Neural cell (in vitro differentiated cells): ENCODE measurements at regions not wholly inside any gene's neighbourhood (a gene's known extent, or its start where the extent isn't known, plus 50 kb on each side); places are given as distances from the start of the nearest gene placed in this dataset.

ENCODE experiments used
- EP300 ChIP-seq: fragments of 450-650 bp; conservative IDR thresholded peaks from 2 replicates; pipeline ENCODE4 v1.6.1; 2014; ENCODE audit warnings: antibody characterized with exemption, mild to moderate bottlenecking, moderate library complexity; ENCODE audit not compliant: poor library complexity, severe bottlenecking
- EZH2 ChIP-seq: fragments of 200-600, 300-800 bp; shearing (Covaris generic), sonication (generic); IDR thresholded peaks from 2 replicates; pipeline ENCODE4 v1.6.1; 2014; ENCODE audit warnings: antibody characterized with exemption, low read length, borderline replicate concordance, mild to moderate bottlenecking; ENCODE audit not compliant: insufficient read depth, poor library complexity, severe bottlenecking
- MXI1 ChIP-seq: fragments of 450-650 bp; conservative IDR thresholded peaks from 2 replicates; pipeline ENCODE4 v1.6.1; 2014; ENCODE audit warnings: antibody characterized with exemption, mild to moderate bottlenecking; ENCODE audit not compliant: poor library complexity, severe bottlenecking
- POLR2AphosphoS5 ChIP-seq: IDR thresholded peaks from 2 replicates; pipeline ENCODE4 v1.6.1; 2012
- RAD21 ChIP-seq: fragments of 450-650 bp; conservative IDR thresholded peaks from 2 replicates; pipeline ENCODE4 v1.6.1; 2014; ENCODE audit warnings: antibody characterized with exemption, mild to moderate bottlenecking, moderate library complexity
- SMC3 ChIP-seq: fragments of 450-650 bp; conservative IDR thresholded peaks from 2 replicates; pipeline ENCODE4 v1.6.1; 2014; ENCODE audit warnings: antibody characterized with exemption, mild to moderate bottlenecking, moderate library complexity; ENCODE audit not compliant: poor library complexity
- TAF1 ChIP-seq: IDR thresholded peaks from 2 replicates; pipeline ENCODE4 v1.6.1; 2012; ENCODE audit warnings: low read depth
- TF ChIP-seq, protein P1 (sequence below): fragments of 450-650 bp; IDR thresholded peaks from 2 replicates; pipeline ENCODE4 v1.5.1; 2014; ENCODE audit warnings: antibody characterized with exemption, mild to moderate bottlenecking, moderate library complexity; ENCODE audit not compliant: poor library complexity, severe bottlenecking

DNA sequence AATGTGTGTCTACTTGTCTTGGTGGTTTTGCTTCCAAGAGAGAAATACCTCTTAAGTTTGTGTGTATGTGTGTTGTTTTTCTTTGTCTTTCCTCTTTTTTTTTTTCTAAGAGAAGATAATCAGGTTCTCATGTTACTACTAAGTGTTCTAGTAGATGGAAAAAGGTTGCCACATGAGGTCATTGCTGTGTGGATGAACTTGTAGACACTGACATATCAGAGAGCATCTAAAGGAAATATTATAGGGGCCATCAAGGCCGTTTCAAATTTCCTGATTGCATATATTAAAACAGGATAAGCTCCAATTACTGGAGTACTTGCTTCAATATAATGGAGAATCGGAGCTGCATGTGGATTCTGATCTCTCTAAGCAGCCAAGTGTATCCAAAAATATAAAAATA, 747.5 kb downstream of the NR2F2 start:
- TF ChIP-seq, protein P1, sequence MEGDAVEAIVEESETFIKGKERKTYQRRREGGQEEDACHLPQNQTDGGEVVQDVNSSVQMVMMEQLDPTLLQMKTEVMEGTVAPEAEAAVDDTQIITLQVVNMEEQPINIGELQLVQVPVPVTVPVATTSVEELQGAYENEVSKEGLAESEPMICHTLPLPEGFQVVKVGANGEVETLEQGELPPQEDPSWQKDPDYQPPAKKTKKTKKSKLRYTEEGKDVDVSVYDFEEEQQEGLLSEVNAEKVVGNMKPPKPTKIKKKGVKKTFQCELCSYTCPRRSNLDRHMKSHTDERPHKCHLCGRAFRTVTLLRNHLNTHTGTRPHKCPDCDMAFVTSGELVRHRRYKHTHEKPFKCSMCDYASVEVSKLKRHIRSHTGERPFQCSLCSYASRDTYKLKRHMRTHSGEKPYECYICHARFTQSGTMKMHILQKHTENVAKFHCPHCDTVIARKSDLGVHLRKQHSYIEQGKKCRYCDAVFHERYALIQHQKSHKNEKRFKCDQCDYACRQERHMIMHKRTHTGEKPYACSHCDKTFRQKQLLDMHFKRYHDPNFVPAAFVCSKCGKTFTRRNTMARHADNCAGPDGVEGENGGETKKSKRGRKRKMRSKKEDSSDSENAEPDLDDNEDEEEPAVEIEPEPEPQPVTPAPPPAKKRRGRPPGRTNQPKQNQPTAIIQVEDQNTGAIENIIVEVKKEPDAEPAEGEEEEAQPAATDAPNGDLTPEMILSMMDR = no peak
- TF ChIP-seq EP300 (no peak), TAF1 (no peak), SMC3 (no peak), POLR2AphosphoS5 (no peak), RAD21 (no peak), MXI1 (no peak), EZH2 (no peak)
